DND-41 (cell line): ENCODE measurements at regions not wholly inside any gene's neighbourhood (a gene's known extent, or its start where the extent isn't known, plus 50 kb on each side); places are given as distances from the start of the nearest gene placed in this dataset.

Experiments
- ATAC-seq: fragments of 200-7000 bp; cut with Tn5 transposase; 3 replicates; pipeline ENCODE4 v1.9.1; 2021; ENCODE audit warnings: low read depth; ENCODE audit not compliant: insufficient read depth
- DNase-seq: peaks from one replicate; pipeline ENCODE4 v3.0.0-alpha.2; 2020
- H2AFZ ChIP-seq: 2 replicates; pipeline ENCODE4 v1.6.0; 2012; ENCODE audit warnings: low read depth, low read length
- H3K27ac ChIP-seq: 2 replicates; pipeline ENCODE4 v1.5.1; 2012; ENCODE audit warnings: low read length, inconsistent platforms
- H3K27me3 ChIP-seq: fragments of 200-600 bp; sonication (generic); 2 replicates; pipeline ENCODE4 v1.6.0; 2012; ENCODE audit warnings: low read length, mild to moderate bottlenecking, inconsistent platforms; ENCODE audit not compliant: insufficient read depth, poor library complexity
- H3K36me3 ChIP-seq: 2 replicates; pipeline ENCODE4 v1.5.1; 2012; ENCODE audit warnings: low read length, inconsistent platforms; ENCODE audit not compliant: insufficient read depth
- H3K4me1 ChIP-seq: 2 replicates; pipeline ENCODE4 v1.5.1; 2012; ENCODE audit warnings: mild to moderate bottlenecking, low read length; ENCODE audit not compliant: insufficient read depth
- H3K4me2 ChIP-seq: 2 replicates; pipeline ENCODE4 v1.6.0; 2012; ENCODE audit warnings: mild to moderate bottlenecking, moderate library complexity, low read length, inconsistent platforms; ENCODE audit not compliant: insufficient read depth
- H3K4me3 ChIP-seq, 2 experiments: fragments of 200-600 bp in 1 of 2; shearing (Covaris generic) in 1 of 2; 2 replicates each; pipeline ENCODE4 v1.5.1; 2012 to 2016; ENCODE audit warnings: inconsistent platforms in 2 of 2, low read length in 2 of 2, mild to moderate bottlenecking in 2 of 2, low read depth in 1 of 2, moderate library complexity in 1 of 2
- H3K79me2 ChIP-seq: 2 replicates; pipeline ENCODE4 v1.6.0; 2012; ENCODE audit warnings: low read length, inconsistent platforms; ENCODE audit not compliant: insufficient read depth
- H3K9ac ChIP-seq: 2 replicates; pipeline ENCODE4 v1.6.0; 2012; ENCODE audit warnings: low read depth, mild to moderate bottlenecking, inconsistent platforms, low read length, moderate library complexity
- H3K9me3 ChIP-seq: 2 replicates; pipeline ENCODE4 v1.5.1; 2012; ENCODE audit warnings: low read length, moderate library complexity, mild to moderate bottlenecking, inconsistent platforms; ENCODE audit not compliant: insufficient read depth, severe bottlenecking
- H4K20me1 ChIP-seq: 2 replicates; pipeline ENCODE4 v1.6.0; 2012; ENCODE audit warnings: low read length; ENCODE audit not compliant: insufficient read depth
- CTCF ChIP-seq: IDR thresholded peaks from 2 replicates; pipeline ENCODE4 v1.5.1; 2012; ENCODE audit warnings: borderline replicate concordance, low read length, moderate library complexity, mild to moderate bottlenecking; ENCODE audit not compliant: poor library complexity, severe bottlenecking; ENCODE audit errors: extremely low read depth
- EZH2 ChIP-seq: IDR thresholded peaks from 3 replicates; pipeline ENCODE4 v1.6.1; 2012; ENCODE audit warnings: borderline replicate concordance, low read depth, mild to moderate bottlenecking, moderate library complexity, low read length, inconsistent platforms; ENCODE audit not compliant: severe bottlenecking

DNA sequence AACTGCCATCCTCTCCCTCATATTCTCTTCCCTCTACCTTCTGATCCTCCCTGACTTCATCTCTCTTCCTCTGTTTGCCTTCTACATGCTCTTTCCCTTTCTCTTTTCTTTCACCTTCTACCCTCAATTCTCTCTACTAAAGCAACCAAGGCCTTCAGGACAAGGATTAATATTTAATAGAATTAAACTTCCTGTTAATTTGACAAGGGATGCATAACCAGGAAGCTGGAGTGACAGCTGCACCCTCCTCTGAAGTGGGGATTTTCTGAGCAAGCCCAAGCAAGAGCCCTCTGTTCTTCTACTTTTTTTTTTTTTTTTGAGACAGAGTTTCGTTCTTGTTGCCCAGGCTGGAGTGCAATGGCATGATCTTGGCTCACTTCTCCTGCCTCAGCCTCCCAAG is 63.4 kb upstream of the MED4 start:
- peak overlapping the region; percentile 58 for H3K4me2 ChIP-seq
- no peaks in the 10 kb centered on the region for H3K36me3 ChIP-seq
- no peaks in the 10 kb centered on the region for H3K27me3 ChIP-seq
- peak overlapping the region; percentile 86 for H3K27ac ChIP-seq
- ATAC-seq, result peak; percentile 49
- peak overlapping the region; percentile 53 for H3K9ac ChIP-seq
- H3K79me2 ChIP-seq, result no peaks in the 10 kb centered on the region
- peak; percentile 46 for DNase-seq
- peak overlapping the region in 1 of 2 experiments; percentile 14; a peak in 1 of 4 replicates for H3K4me3 ChIP-seq
- peak overlapping the region; percentile 84 for H2AFZ ChIP-seq
- H3K9me3 ChIP-seq, result no peaks in the 10 kb centered on the region
- no peaks in the 10 kb centered on the region for H4K20me1 ChIP-seq
- no peak for TF ChIP-seq CTCF
- TF ChIP-seq EZH2, result no peak
- peaks cover 45% of the 10 kb centered on the region for H3K4me1 ChIP-seq

- Histone ChIP-seq H3K79me2 (no peaks in the 10 kb centered on the region), H3K4me3 (peak overlapping the region in 1 of 2 experiments; percentile 39; a peak in 2 of 4 replicates), H3K27me3 (no peaks in the 10 kb centered on the region), H3K9ac (peak overlapping the region; percentile 46), H3K36me3 (no peaks in the 10 kb centered on the region), H3K9me3 (no peaks in the 10 kb centered on the region), H3K4me2 (peak overlapping the region; percentile 56), H2AFZ (peak overlapping the region; percentile 55), H4K20me1 (no peaks in the 10 kb centered on the region), H3K27ac (peak overlapping the region; percentile 87), H3K4me1 (peaks cover 50% of the 10 kb centered on the region)
- ATAC-seq, result peak; percentile 90
- peak; percentile 85 for DNase-seq
- TF ChIP-seq EZH2 (no peak), CTCF (no peak)
Measured at GRCh38 chr13:48156466-48156865, 61.6 kb upstream of the MED4 start.

DNA sequence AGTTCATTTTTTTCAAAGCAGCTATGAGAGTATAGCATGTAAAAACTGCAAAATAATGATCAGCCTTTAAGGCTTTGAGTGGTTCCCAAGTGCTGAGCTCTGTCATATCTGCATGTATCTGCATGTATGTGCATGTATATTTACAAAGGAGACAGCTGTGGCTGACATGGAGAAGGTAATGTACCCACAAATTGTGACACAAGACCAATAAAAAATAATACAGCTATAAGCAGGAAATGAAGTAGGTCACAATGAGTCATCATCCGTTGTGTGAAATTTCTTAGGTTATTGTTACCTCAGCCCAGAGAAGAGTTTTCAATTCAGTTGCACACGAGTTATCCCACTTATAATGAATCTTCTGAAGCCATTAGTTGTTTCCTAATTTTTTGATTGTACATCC is 60.9 kb upstream of the MED4 start:
- Histone ChIP-seq H3K4me2 (peak overlapping the region; percentile 56), H3K79me2 (no peaks in the 10 kb centered on the region), H3K9ac (peak overlapping the region; percentile 46), H3K36me3 (no peaks in the 10 kb centered on the region), H2AFZ (peak overlapping the region; percentile 55), H3K9me3 (no peaks in the 10 kb centered on the region), H3K27ac (peak overlapping the region; percentile 87), H4K20me1 (no peaks in the 10 kb centered on the region), H3K4me1 (peaks cover 53% of the 10 kb centered on the region), H3K4me3 (peak overlapping the region in 1 of 2 experiments; percentile 39; a peak in 1 of 4 replicates), H3K27me3 (no peaks in the 10 kb centered on the region)
- TF ChIP-seq EZH2 (no peak), CTCF (no peak)
- peak; percentile 25 for DNase-seq
- peak; percentile 70 for ATAC-seq

- TF ChIP-seq EZH2, result no peak
- no peak for TF ChIP-seq CTCF
- H3K27me3 ChIP-seq, result no peaks in the 10 kb centered on the region
- peaks cover 2% of the 10 kb centered on the region for H3K9me3 ChIP-seq
- no peak overlapping the region for H2AFZ ChIP-seq
- no peak for DNase-seq
- no peaks in the 10 kb centered on the region for H3K79me2 ChIP-seq
- H3K27ac ChIP-seq, result no peak overlapping the region
- H3K4me1 ChIP-seq, result peaks cover 53% of the 10 kb centered on the region
- no peak overlapping the region for H3K4me2 ChIP-seq
- H3K4me3 ChIP-seq, result no peak overlapping the region
- ATAC-seq, result no peak
- no peak overlapping the region for H3K9ac ChIP-seq
- no peaks in the 10 kb centered on the region for H3K36me3 ChIP-seq
- no peaks in the 10 kb centered on the region for H4K20me1 ChIP-seq
Measured at GRCh38 chr13:48154671-48155070, 59.8 kb upstream of the MED4 start.
